OCI-LY1 (cell line): ENCODE measurements at regions not wholly inside any gene's neighbourhood (a gene's known extent, or its start where the extent isn't known, plus 50 kb on each side); places are given as distances from the start of the nearest gene placed in this dataset.

Experiments used
- H2AFZ ChIP-seq: fragments of 200-600 bp; sonication (generic), shearing (Covaris generic); 2 replicates; pipeline ENCODE4 v1.6.0; 2014; ENCODE audit warnings: antibody characterized with exemption, mild to moderate bottlenecking, low read length
- H3F3A ChIP-seq: fragments of 200-600 bp; sonication (generic), shearing (Covaris generic); 2 replicates; pipeline ENCODE4 v1.6.0; 2014; ENCODE audit warnings: mild to moderate bottlenecking, antibody characterized with exemption, low read length, moderate library complexity; ENCODE audit not compliant: insufficient read depth
- H3K27ac ChIP-seq: fragments of 200-600 bp; sonication (generic); 2 replicates; pipeline ENCODE4 v1.5.1; 2014; ENCODE audit warnings: low read length, mixed run types, mild to moderate bottlenecking, low read depth; ENCODE audit not compliant: poor library complexity, severe bottlenecking
- H3K27me3 ChIP-seq: fragments of 200-600 bp; sonication (generic); 2 replicates; pipeline ENCODE4 v1.6.0; 2014; ENCODE audit warnings: antibody characterized with exemption, mild to moderate bottlenecking, low read length, moderate library complexity; ENCODE audit not compliant: insufficient read depth
- H3K36me3 ChIP-seq: fragments of 200-600 bp; sonication (generic); 2 replicates; pipeline ENCODE4 v1.6.1; 2014; ENCODE audit warnings: mild to moderate bottlenecking, antibody characterized with exemption, low read length, moderate library complexity, mixed read lengths; ENCODE audit not compliant: insufficient read depth
- H3K4me1 ChIP-seq: fragments of 200-600 bp; sonication (generic); 2 replicates; pipeline ENCODE4 v1.5.1; 2014; ENCODE audit warnings: mild to moderate bottlenecking, low read length, moderate library complexity; ENCODE audit not compliant: insufficient read depth, severe bottlenecking
- H3K4me2 ChIP-seq: fragments of 200-600 bp; sonication (generic), shearing (Covaris generic); 2 replicates; pipeline ENCODE4 v1.6.1; 2014; ENCODE audit warnings: low read length
- H3K4me3 ChIP-seq: fragments of 200-600 bp; sonication (generic); 2 replicates; pipeline ENCODE4 v1.5.1; 2014; ENCODE audit warnings: low read length, low read depth, mild to moderate bottlenecking, mixed read lengths; ENCODE audit not compliant: poor library complexity, severe bottlenecking
- H3K79me2 ChIP-seq: fragments of 200-600 bp; shearing (Covaris generic); 2 replicates; pipeline ENCODE4 v1.6.1; 2016; ENCODE audit warnings: mixed run types, low read length, mixed read lengths; ENCODE audit not compliant: insufficient read depth
- H3K9ac ChIP-seq: fragments of 200-600 bp; sonication (generic), shearing (Covaris generic); 2 replicates; pipeline ENCODE4 v1.6.1; 2014; ENCODE audit warnings: mild to moderate bottlenecking, low read length, mixed read lengths
- H3K9me2 ChIP-seq: fragments of 200-600 bp; sonication (generic), shearing (Covaris generic); 2 replicates; pipeline ENCODE4 v1.6.1; 2014; ENCODE audit warnings: low read depth, mild to moderate bottlenecking, low read length, mixed read lengths
- H3K9me3 ChIP-seq: fragments of 200-600 bp; shearing (Covaris generic); 2 replicates; pipeline ENCODE4 v1.6.1; 2014; ENCODE audit warnings: low read length, mixed read lengths
- H4K20me1 ChIP-seq: fragments of 200-600 bp; sonication (generic), shearing (Covaris generic); 2 replicates; pipeline ENCODE4 v1.6.0; 2016; ENCODE audit warnings: mild to moderate bottlenecking, low read length; ENCODE audit not compliant: insufficient read depth
- CTCF ChIP-seq: fragments of 200-600 bp; sonication (generic), shearing (Covaris generic); IDR thresholded peaks from 2 replicates; pipeline ENCODE4 v1.5.1; 2017; ENCODE audit warnings: mild to moderate bottlenecking, antibody characterized with exemption, low read length, moderate library complexity, mixed read lengths
- EZH2 ChIP-seq: fragments of 200-600 bp; sonication (generic), shearing (Covaris generic); IDR thresholded peaks from 2 replicates; pipeline ENCODE4 v1.8.0; 2017; ENCODE audit warnings: borderline replicate concordance, mixed run types, mild to moderate bottlenecking, antibody characterized with exemption, low read length, moderate library complexity, mixed read lengths

DNA sequence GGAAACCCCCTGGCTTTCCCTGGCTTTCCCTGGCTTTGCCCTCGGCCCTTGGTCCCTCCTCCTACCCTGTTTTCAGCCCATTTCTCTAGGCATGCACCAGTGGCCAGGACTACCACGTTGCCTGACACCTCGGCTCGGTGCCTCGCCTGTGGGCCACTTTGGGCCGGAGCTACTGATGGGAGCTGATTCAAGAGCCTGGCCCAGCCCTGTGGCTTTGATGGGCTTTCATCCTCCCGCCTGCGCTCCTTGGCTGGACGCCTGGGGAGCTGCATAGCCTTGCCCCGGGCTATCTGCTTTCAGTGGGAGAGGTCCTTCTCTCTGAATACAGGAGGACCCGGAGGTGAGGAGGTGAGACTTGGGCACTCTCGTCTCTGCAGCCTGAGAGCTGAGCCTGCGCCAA is 192.7 kb upstream of the HES1 start:
- Histone ChIP-seq H3K9me2 (no peaks in the 10 kb centered on the region), H3K4me1 (no peaks in the 10 kb centered on the region), H3K4me3 (no peak overlapping the region), H3K9me3 (no peaks in the 10 kb centered on the region), H2AFZ (no peak overlapping the region), H4K20me1 (no peaks in the 10 kb centered on the region), H3K79me2 (no peaks in the 10 kb centered on the region), H3K9ac (no peak overlapping the region), H3K36me3 (no peaks in the 10 kb centered on the region), H3K27ac (no peak overlapping the region), H3K4me2 (no peak overlapping the region), H3F3A (no peaks in the 10 kb centered on the region), H3K27me3 (0 out of 2 replicates have a peak, but pooled peaks cover 10% of the 10 kb centered on the region)
- TF ChIP-seq EZH2 = no peak
- TF ChIP-seq CTCF = no peak

GRCh38 chr3:193943851-193944517 is 192.0 kb upstream of the HES1 start:
- H3K36me3 ChIP-seq = no peaks in the 10 kb centered on the region
- H3K4me3 ChIP-seq = no peak overlapping the region
- H3K27ac ChIP-seq = no peak overlapping the region
- no peaks in the 10 kb centered on the region for H3K4me1 ChIP-seq
- H3K27me3 ChIP-seq = 0 out of 2 replicates have a peak, but pooled peaks cover 10% of the 10 kb centered on the region
- H3K9me3 ChIP-seq = no peaks in the 10 kb centered on the region
- H3K9ac ChIP-seq = no peak overlapping the region
- no peaks in the 10 kb centered on the region for H4K20me1 ChIP-seq
- H2AFZ ChIP-seq = no peak overlapping the region
- no peak overlapping the region for H3K4me2 ChIP-seq
- no peaks in the 10 kb centered on the region for H3F3A ChIP-seq
- TF ChIP-seq EZH2 (no peak), CTCF (no peak)
- no peaks in the 10 kb centered on the region for H3K9me2 ChIP-seq
- H3K79me2 ChIP-seq = no peaks in the 10 kb centered on the region

DNA sequence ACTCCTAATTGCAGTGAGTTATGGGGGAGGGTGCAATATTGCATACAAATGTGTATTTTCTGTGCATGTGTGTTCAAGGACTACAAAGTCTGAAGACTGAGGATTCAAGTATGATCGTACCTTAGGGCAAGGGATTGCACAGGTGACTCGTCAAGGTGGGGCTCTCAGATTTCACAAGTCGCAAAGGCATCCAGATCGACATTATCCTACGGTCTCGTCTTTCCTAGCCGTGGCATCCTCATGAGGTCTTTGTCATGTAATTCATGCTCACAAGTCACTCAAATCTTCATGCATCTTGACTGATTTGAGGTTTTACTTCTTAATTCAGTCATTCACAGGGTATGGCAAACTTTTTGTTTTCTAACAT is 191.4 kb upstream of the HES1 start:
- Histone ChIP-seq H2AFZ (no peak overlapping the region), H3K9ac (no peak overlapping the region), H3K36me3 (no peaks in the 10 kb centered on the region), H3K27ac (no peak overlapping the region), H3K27me3 (0 out of 2 replicates have a peak, but pooled peaks cover 10% of the 10 kb centered on the region), H3K9me3 (no peaks in the 10 kb centered on the region), H3F3A (no peaks in the 10 kb centered on the region), H4K20me1 (no peaks in the 10 kb centered on the region), H3K79me2 (no peaks in the 10 kb centered on the region), H3K4me2 (no peak overlapping the region), H3K4me1 (no peaks in the 10 kb centered on the region), H3K9me2 (no peaks in the 10 kb centered on the region), H3K4me3 (no peak overlapping the region)
- TF ChIP-seq CTCF (no peak), EZH2 (no peak)
